Ishikawa (cell line): ENCODE measurements at regions not wholly inside any gene's neighbourhood (a gene's known extent, or its start where the extent isn't known, plus 50 kb on each side); places are given as distances from the start of the nearest gene placed in this dataset.

Experiments used
- CEBPB ChIP-seq: IDR thresholded peaks from 2 replicates; pipeline ENCODE4 v1.6.1; 2012
- CREB1 ChIP-seq: IDR thresholded peaks from 2 replicates; pipeline ENCODE4 v1.6.1; 2012; ENCODE audit warnings: low read depth
- EGR1 ChIP-seq: IDR thresholded peaks from 2 replicates; pipeline ENCODE4 v1.6.1; 2012
- EP300 ChIP-seq: IDR thresholded peaks from 2 replicates; pipeline ENCODE4 v1.6.1; 2012; ENCODE audit warnings: borderline replicate concordance
- FOXM1 ChIP-seq: IDR thresholded peaks from 2 replicates; pipeline ENCODE4 v1.6.1; 2012; ENCODE audit warnings: low read depth, borderline replicate concordance
- MAX ChIP-seq: IDR thresholded peaks from 2 replicates; pipeline ENCODE4 v1.6.1; 2012
- NFIC ChIP-seq: IDR thresholded peaks from 2 replicates; pipeline ENCODE4 v1.6.1; 2012
- RAD21 ChIP-seq: IDR thresholded peaks from 2 replicates; pipeline ENCODE4 v1.6.1; 2012; ENCODE audit warnings: low read depth
- REST ChIP-seq: IDR thresholded peaks from 2 replicates; pipeline ENCODE4 v1.6.1; 2012; ENCODE audit warnings: low read depth, mild to moderate bottlenecking
- TAF1 ChIP-seq: IDR thresholded peaks from 2 replicates; pipeline ENCODE4 v1.6.1; 2012; ENCODE audit warnings: low read depth, mild to moderate bottlenecking
- TCF12 ChIP-seq: IDR thresholded peaks from 2 replicates; pipeline ENCODE4 v1.6.1; 2012; ENCODE audit warnings: low read depth
- TEAD4 ChIP-seq: IDR thresholded peaks from 2 replicates; pipeline ENCODE4 v1.6.1; 2012
- YY1 ChIP-seq: IDR thresholded peaks from 2 replicates; pipeline ENCODE4 v1.6.1; 2012; ENCODE audit warnings: low read depth
- ZBTB7A ChIP-seq: IDR thresholded peaks from 2 replicates; pipeline ENCODE4 v1.6.1; 2012; ENCODE audit warnings: low read depth
- TF ChIP-seq, protein P1 (sequence below): IDR thresholded peaks from 2 replicates; pipeline ENCODE4 v1.6.1; 2012

GRCh38 chr3:177343122-177343625, 145.9 kb upstream of the TBL1XR1 start:
- TF ChIP-seq CREB1 (no peak), MAX (no peak), ZBTB7A (no peak)

DNA sequence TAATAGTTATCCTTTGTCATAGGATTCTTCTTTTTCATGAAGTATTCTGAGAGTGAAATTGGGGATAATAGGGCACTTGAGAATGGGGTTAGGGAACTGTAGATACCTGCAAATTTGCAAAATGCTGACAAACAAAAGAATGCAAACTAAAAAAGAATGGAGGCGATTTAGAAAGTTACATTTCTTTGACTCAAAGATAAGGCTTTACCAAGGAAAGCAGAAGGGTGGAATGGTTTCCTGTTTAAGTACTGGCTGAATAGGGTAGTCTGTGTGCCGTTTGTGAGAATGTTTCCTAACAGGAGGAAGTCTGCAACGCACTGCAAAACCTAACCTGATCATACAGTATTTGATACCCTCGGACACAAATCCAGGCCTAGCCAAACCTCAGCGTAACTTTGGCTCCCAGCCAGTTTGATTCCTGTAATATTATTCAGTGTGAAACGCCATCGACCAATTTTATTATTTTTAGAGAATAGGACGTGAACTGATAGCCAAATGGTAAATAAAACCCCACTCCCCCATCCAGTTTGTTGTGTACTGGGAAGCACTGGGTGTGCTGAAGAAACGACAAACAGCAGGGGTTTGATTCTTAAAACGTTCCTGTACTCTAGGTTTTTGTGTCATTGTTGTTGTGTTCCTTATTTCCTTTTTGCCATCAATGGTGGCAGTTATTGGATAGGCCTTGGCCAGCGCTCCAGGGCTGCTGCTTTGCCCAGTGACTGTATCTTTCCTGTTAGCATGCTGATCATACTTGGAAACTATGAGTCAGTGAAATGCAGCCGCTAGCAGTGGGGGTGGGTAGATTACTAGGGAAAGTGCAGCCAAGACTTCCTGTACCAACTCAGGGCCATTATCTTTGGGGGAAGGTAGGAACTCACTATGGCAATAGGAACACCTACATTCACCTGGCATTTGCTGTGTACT, 148.0 kb upstream of the TBL1XR1 start:
- TF ChIP-seq FOXM1 (peak; percentile 99), RAD21 (peak; percentile 71), EGR1 (peak; percentile 54; the same call in 1 of the 2 replicates), REST (peak; percentile 35; the same call in 1 of the 2 replicates), CEBPB (peak; percentile 74; the same call in 1 of the 2 replicates), TAF1 (no peak; the same call in 1 of the 2 replicates), YY1 (peak; percentile 78), TEAD4 (peak; percentile 100), MAX (peak; percentile 89), TCF12 (peak; percentile 100), NFIC (peak; percentile 98), CREB1 (no peak), ZBTB7A (no peak), EP300 (peak; percentile 100)
- TF ChIP-seq, protein P1, sequence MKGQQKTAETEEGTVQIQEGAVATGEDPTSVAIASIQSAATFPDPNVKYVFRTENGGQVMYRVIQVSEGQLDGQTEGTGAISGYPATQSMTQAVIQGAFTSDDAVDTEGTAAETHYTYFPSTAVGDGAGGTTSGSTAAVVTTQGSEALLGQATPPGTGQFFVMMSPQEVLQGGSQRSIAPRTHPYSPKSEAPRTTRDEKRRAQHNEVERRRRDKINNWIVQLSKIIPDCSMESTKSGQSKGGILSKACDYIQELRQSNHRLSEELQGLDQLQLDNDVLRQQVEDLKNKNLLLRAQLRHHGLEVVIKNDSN = peak; percentile 52

DNA sequence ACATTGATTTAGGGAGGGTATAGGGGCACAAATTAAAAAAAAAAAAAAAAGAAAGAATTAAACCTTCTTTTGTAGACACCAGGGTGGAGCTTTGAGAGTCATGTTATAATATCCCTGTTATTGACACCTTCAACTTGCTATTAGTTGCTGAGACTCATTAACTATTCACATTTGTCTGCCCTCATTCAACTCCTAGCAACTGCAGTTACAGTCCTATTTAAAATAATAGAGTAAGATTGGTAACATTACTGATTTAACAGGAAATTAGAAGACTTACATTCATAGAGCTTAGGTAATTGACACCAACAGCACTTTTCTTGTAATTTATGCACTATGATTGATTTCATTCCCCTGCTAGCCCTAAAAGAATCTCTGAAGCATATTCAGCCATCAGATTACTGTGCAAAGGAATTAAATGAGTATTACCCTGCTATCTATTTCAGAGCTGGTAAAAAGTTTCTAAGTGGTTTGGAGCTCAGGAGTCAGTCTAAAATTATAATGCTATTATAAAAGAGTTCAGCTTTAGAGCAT, 148.8 kb upstream of the TBL1XR1 start:
- TF ChIP-seq TCF12 (no peak), TAF1 (0 out of 2 replicates have a peak, but pooled peaks have one; percentile 45), NFIC (0 out of 2 replicates have a peak, but pooled peaks have one; percentile 13)

DNA sequence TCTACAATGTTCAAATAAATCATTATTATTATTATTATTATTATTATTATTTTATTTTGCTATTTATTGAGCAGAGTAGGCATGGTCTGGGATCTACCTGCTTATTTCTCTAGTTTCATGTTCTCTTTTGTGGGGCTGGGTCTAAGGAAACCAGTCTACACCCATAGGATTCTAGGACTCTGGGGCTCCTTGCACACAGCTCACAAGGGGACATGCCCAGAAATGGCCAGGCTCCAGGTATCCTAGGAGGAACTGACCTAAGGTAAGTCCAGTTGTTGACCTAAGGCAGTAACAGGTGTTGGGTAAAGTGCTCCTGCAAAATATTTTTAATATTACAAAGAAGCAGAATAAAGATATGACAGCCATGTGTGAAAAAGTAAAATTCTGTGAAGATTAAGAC, 149.6 kb upstream of the TBL1XR1 start:
- TF ChIP-seq RAD21 = no peak
- no peak for TF ChIP-seq TAF1
- no peak for TF ChIP-seq EP300
- no peak for TF ChIP-seq FOXM1
- TF ChIP-seq YY1 = no peak
- no peak for TF ChIP-seq CEBPB
- no peak for TF ChIP-seq NFIC
- no peak for TF ChIP-seq REST
- no peak for TF ChIP-seq TCF12
- TF ChIP-seq CREB1 = no peak
- TF ChIP-seq MAX = no peak
- TF ChIP-seq, protein P1 = no peak
- no peak for TF ChIP-seq EGR1
- TF ChIP-seq ZBTB7A = no peak
- TF ChIP-seq TEAD4 = no peak

GRCh38 chr3:177347611-177348010, 150.3 kb upstream of the TBL1XR1 start:
- TF ChIP-seq TCF12 (no peak), YY1 (no peak), FOXM1 (no peak), REST (no peak), ZBTB7A (no peak), TAF1 (no peak), MAX (no peak), CEBPB (no peak), TEAD4 (no peak), RAD21 (no peak), CREB1 (no peak), EGR1 (no peak), EP300 (no peak), NFIC (no peak)
- TF ChIP-seq, protein P1 = no peak
